NOMO-1 (cell line): ENCODE measurements at regions not wholly inside any gene's neighbourhood (a gene's known extent, or its start where the extent isn't known, plus 50 kb on each side); places are given as distances from the start of the nearest gene placed in this dataset.
"Not testable (repeated sequence)": the region's sequence is repeated elsewhere in the genome, so short reads cannot be mapped to it uniquely, and the experiment has no call there.

ENCODE experiments used
- DNase-seq, 2 experiments: peaks; one replicate each; lab custom pipeline; 2025; ENCODE audit not compliant: unreplicated experiment in 2 of 2; lab: John Stamatoyannopoulos, UW

DNA sequence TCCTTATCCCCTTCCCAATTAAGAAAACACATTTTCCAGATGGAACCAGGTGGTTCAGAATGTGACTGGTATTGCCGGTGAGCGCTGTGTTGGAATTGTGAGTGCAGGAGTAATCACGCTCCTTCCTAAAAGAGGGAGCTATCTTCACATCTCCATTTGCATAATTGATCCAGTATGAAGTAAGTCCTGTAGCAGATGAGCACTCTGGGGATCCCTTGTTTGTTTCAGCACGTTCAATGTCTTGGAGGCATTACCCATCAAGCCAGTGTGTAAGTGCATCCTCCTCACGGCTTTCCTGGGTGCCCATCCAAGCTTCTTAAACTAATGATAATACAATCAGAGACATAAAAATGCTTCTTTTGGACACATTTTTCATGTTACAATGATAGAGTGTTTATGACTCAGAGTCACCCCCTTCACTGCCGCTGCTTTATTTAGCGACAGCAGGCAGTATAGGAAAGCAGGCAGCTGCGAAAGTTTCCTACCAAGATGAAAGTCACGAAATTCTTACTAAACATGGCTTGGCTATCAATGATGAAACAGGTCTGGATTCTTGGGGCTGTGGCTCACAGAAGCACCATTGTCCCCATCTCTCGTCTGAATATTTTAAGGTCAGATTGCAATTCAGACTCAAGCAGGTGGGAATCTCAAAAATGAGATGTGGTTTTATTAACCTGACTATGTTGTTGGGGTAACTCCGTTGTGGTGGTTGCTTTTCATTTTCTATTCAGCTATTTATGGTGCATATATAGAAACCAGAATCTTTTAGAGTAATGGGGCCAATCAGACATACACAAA lies 346.3 kb upstream of the MDFIC2 start:
- no peak for DNase-seq

- no peak for DNase-seq
Measured at GRCh38 chr3:70657454-70657853, 345.0 kb upstream of the MDFIC2 start.

- DNase-seq: no peak
Measured at GRCh38 chr3:70647823-70648222, 335.4 kb upstream of the MDFIC2 start.

DNA sequence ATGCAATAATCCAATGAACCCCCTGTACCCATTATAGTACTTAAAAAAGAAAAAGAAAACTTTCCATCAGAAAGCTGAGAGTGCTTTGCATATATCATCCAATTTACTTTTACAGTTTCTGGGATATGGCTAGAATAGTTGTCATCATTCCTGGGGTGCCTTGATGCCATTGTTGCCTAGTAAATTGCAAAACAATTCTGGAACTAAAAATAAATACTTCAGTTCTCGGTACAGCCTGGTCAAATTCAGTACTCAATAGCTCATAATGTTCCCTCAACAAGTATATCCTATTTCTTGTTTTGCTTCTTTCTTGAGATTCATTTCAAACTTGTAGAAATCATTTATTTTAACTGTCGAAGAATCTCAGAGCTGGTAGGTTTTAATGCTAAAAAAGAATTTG lies 334.7 kb upstream of the MDFIC2 start:
- no peak for DNase-seq

- DNase-seq: no peak
Measured at GRCh38 chr3:70646635-70647034, 334.2 kb upstream of the MDFIC2 start.

GRCh38 chr3:70640481-70640880 lies 328.0 kb upstream of the MDFIC2 start:
- no peak for DNase-seq

GRCh38 chr3:70635301-70635700 lies 322.9 kb upstream of the MDFIC2 start:
- DNase-seq: no peak

DNA sequence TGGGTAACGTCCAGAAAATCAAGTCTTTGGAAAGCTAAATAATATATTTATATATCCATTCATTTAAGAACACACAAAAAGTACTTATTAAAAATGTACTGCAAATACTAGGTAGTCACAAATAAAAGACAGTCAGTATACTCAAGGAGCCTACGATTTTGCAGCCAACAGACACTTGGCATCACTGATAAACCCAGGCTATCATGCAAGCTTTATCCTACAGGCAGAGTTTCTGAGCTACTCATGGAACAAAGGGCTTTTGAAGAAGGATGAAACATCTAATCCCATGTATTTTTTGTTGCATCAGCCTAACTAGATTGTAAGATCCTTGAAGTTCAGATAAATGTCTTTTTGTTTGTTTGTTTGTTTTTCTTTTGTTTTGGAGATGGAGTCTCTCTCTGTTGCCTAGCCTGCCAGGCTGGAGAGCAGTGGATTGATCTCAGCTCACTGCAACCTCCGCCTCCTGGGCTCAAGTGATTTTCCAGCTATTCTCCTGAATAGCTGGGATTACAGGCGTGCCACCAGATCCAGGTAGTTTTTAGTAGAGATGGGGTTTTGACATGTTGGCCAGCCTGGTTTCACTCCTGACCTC lies 319.4 kb upstream of the MDFIC2 start:
- DNase-seq: no peak

- DNase-seq: no peak
Measured at GRCh38 chr3:70621451-70621850, 309.0 kb upstream of the MDFIC2 start.

DNA sequence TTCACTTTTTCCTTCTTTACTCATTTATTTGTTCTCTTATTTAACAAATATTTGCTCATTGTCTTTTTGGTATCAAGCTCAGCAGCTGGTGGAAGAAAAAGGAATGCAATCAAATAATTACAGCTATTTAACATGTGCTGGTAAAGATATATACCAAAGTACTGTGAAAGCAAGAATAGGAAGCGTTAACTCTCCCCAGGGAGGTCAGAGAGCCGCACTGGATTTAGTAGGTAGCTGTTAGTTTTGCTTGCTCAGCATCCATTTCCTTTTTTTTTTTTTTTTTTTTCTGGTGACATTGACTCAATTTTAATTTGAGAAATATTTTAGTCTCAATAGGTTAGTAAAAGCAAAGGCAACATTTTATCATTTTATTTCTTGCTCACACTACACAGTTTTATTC lies 308.5 kb upstream of the MDFIC2 start:
- no peak for DNase-seq

DNA sequence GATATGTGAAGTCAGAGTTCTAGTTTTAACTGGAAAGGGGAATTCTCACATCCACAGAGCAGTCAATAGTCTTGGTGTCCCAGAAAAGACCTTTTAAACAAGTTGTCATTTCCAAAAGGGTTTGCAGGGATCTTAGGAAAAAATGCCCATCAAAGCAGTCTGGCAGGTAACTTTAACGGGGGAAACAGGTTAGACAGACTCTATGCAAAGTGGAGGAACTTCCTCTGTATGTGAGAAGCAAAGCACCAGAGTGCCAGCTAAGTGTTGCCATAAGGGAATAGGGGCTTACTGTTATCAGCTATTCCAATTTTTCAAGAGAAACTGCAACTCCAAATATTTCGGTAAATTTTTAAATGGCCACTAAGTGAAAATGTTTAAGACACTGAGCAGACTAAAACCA lies 307.9 kb upstream of the MDFIC2 start:
- DNase-seq: no peak

DNA sequence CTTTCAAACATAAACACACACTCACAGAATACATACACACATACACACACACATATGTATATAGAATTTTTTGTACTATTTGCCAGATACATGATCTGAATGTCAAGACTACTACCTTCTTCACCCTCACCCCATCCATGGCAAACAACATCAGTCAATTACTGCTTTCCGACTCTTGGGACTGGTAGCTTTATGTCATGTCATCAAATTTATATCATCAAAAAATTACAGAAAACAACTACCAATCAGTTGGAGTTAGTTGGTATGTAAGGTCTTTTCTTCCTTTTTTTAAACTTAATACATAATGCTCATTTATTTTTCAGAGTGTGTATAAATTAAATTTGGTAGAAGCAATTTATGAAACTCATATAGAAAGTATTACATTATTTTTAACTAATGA lies 305.7 kb upstream of the MDFIC2 start:
- no peak for DNase-seq

DNA sequence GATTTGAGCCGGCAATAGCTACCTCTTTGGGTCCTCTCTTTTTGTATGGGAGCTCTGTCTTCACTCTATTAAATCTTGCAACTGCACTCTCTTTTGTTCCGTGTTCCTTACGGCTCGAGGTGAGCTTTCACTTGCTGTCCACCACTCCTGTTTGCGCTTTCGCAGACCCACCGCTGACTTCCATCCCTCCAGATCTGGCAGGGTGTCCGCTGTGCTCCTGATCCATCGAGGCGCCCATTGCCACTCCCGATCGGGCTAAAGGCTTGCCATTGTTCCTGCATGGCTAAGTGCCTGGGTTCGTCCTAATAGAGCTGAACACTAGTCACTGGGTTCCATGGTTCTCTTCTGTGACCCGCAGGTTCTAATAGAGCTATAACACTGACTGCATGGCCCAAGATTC lies 304.9 kb upstream of the MDFIC2 start:
- DNase-seq: not testable (repeated sequence)

DNA sequence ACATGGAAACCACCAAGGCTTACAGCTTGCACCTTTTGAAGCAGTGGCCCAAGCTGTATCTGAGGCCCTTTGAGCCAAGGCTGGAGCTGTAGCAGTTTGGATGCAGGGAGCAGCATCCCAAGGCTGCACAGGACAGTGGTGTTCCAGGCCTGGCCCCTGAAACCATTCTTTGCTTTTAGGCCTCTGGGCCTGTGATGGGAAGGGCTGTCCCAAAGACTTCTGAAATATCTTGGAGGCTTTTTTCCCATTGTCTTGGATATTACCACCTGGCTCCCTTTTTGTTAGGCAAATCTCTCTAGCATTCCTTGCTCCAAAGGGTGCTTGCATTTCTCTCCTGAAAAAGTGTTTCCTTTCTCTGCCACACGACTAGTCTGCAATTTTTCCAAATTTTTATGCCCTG lies 302.8 kb upstream of the MDFIC2 start:
- DNase-seq: no peak

DNA sequence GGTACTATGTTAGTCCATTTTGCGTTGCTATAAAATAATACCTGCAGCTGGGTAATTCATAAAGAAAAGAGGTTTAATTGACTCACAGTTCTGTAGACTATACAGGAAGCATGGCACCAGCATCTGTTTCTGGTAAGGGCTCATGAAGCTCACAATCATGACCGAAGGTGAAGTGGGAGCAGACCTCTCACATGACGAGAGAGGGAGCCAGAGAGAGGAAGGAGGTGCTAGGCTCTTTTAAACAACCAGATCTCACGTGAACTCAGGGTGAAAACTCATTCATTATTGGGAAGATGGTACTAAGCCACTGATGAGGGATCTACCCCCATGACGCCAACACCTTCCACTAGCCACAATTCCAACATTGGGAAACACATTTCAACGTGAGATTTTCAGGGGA lies 301.7 kb upstream of the MDFIC2 start:
- no peak for DNase-seq

DNA sequence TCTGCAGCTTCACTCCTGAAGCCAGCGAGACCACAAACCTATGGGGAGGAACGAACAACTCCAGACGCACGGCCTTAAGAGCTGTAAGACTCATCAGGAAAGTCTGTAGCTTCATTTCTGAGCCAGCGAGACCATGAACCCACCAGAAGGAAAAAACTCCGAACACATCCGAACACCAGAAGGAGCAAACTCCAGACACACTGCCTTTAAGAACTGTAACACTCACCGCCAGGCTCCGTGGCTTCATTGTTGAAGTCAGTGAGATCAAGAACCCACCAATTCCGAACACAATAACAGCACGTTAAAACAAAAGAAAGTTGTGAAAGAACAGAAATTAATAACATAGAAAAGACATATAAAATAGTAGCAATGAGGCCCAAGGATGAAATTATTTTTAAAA lies 300.5 kb upstream of the MDFIC2 start:
- DNase-seq: no peak

DNA sequence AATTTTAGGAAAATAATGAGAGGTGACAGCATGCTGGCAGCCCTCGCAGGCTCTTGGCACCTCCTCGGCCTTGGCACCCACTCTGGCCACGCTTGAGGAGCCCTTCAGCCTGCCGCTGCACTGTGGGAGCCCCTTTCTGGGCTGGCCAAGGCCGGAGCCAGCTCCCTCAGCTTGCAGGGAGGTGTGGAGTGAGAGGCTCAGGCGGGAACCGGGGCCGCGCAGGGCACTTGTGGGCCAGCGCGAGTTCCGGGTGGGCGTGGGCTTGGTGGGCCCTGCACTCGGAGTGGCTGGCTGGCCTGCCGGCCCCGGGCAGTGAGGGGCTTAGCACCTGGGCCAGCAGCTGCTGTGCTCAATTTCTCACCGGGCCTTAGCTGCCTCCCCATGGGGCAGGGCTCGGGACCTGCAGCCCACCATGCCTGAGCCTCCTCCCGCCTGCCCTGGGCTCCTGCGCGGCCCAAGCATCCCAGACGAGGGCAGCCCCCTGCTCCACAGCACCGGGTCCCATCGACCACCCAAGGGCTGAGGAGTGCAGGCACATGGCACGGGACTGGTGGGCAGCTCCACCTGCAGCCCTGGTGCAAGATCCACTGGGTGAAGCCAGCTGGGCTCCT lies 299.3 kb upstream of the MDFIC2 start:
- not testable (repeated sequence) for DNase-seq

- DNase-seq: no peak
Measured at GRCh38 chr3:70608434-70608833, 296.0 kb upstream of the MDFIC2 start.

- DNase-seq: no peak
Measured at GRCh38 chr3:70607469-70607868, 295.0 kb upstream of the MDFIC2 start.

DNA sequence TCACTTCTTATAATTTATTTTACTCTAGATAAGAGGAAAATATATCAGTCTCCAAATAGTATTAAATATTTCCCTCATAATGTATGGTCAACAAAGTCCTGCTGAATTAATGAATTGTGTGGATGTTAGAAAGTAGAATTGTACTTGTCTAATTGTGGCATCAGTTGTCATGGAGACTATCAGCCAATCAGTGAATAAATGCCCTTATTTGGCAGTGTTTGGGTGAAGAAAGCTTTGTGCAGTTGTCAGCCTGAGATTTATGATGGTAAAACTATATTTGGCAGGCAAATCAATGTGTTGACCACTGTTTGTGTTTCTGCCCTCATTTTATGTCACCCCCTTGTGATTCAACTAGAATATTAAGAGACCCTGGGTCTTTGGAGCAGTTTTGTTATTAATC lies 293.6 kb upstream of the MDFIC2 start:
- DNase-seq: no peak

DNA sequence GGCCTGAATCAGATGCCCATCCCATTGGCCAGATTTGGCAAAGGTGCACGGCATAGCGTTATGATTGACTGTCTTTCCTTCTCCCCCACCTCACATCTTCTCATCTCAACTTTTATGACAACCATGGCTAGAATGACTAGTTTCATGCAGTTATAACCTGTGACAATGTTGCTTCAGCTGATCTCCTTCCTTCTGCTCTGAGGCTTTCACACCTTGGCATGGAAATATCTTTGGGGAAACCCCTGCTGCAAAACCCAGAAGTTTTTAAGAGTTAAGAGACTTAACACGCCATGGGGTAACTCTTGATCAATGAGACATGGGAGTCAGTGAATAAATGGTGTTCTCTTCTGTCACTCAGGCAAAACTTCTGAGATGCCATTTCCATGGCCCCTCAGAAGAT lies 290.7 kb upstream of the MDFIC2 start:
- no peak for DNase-seq

GRCh38 chr3:70597312-70597711 lies 284.9 kb upstream of the MDFIC2 start:
- DNase-seq: no peak
